Loucy (cell line): ENCODE measurements at regions not wholly inside any gene's neighbourhood (a gene's known extent, or its start where the extent isn't known, plus 50 kb on each side); places are given as distances from the start of the nearest gene placed in this dataset.

ENCODE experiments used
- H2AFZ ChIP-seq: fragments of 200-600 bp; sonication (generic); 2 replicates; pipeline ENCODE4 v1.6.0; 2016; ENCODE audit warnings: antibody characterized with exemption, mild to moderate bottlenecking, low read length, moderate library complexity
- H3F3A ChIP-seq: fragments of 200-600 bp; 2 replicates; pipeline ENCODE4 v1.6.0; 2016; ENCODE audit warnings: antibody characterized with exemption, low read depth, mild to moderate bottlenecking
- H3K27me3 ChIP-seq: fragments of 200-600 bp; sonication (generic); 2 replicates; pipeline ENCODE4 v1.6.1; 2014; ENCODE audit warnings: low read length, mild to moderate bottlenecking; ENCODE audit not compliant: insufficient read depth, poor library complexity, severe bottlenecking
- H3K36me3 ChIP-seq: fragments of 200-600 bp; sonication (generic); 2 replicates; pipeline ENCODE4 v1.6.1; 2016; ENCODE audit warnings: low read length; ENCODE audit not compliant: insufficient read depth
- H3K4me1 ChIP-seq: fragments of 200-600 bp; sonication (generic); 2 replicates; pipeline ENCODE4 v1.5.1; 2014; ENCODE audit warnings: low read length, mild to moderate bottlenecking; ENCODE audit not compliant: insufficient read depth, poor library complexity, severe bottlenecking
- H3K4me2 ChIP-seq: fragments of 200-600 bp; sonication (generic); 2 replicates; pipeline ENCODE4 v1.6.0; 2014; ENCODE audit warnings: antibody characterized with exemption, low read length, low read depth, mild to moderate bottlenecking; ENCODE audit not compliant: poor library complexity, severe bottlenecking
- H3K4me3 ChIP-seq: fragments of 200-600 bp; sonication (generic); 2 replicates; pipeline ENCODE4 v1.5.1; 2014; ENCODE audit warnings: low read length, mild to moderate bottlenecking, mixed read lengths; ENCODE audit not compliant: poor library complexity, severe bottlenecking
- H3K79me2 ChIP-seq: fragments of 200-600 bp; sonication (generic); 2 replicates; pipeline ENCODE4 v1.6.1; 2014; ENCODE audit warnings: low read length; ENCODE audit not compliant: insufficient read depth
- H3K9ac ChIP-seq: fragments of 200-600 bp; sonication (generic); 2 replicates; pipeline ENCODE4 v1.6.0; 2014; ENCODE audit warnings: mild to moderate bottlenecking, low read depth, low read length, moderate library complexity; ENCODE audit not compliant: poor library complexity, severe bottlenecking
- H3K9me2 ChIP-seq: fragments of 200-600 bp; sonication (generic); replicated peaks from 2 replicates; pipeline ENCODE4 v1.6.1; 2016; ENCODE audit warnings: low read depth, low read length, mixed read lengths
- H3K9me3 ChIP-seq: fragments of 200-600 bp; sonication (generic); 2 replicates; pipeline ENCODE4 v1.6.1; 2014; ENCODE audit warnings: mild to moderate bottlenecking, antibody characterized with exemption, low read length, low read depth; ENCODE audit not compliant: insufficient read depth
- H4K20me1 ChIP-seq: fragments of 200-600 bp; sonication (generic); 2 replicates; pipeline ENCODE4 v1.6.0; 2014; ENCODE audit warnings: antibody characterized with exemption, low read length, mild to moderate bottlenecking; ENCODE audit not compliant: insufficient read depth, poor library complexity, severe bottlenecking
- CTCF ChIP-seq: fragments of 200-600 bp; sonication (generic); conservative IDR thresholded peaks from 2 replicates; pipeline ENCODE4 v1.5.1; 2014; ENCODE audit warnings: mild to moderate bottlenecking, antibody characterized with exemption, low read length
- EZH2phosphoT487 ChIP-seq: fragments of 200-600 bp; IDR thresholded peaks from 2 replicates; pipeline ENCODE4 v1.6.1; 2018; ENCODE audit warnings: antibody characterized with exemption, mild to moderate bottlenecking, moderate library complexity, borderline replicate concordance

GRCh38 chr5:165882099-165882498 lies 2376.7 kb downstream of the MAT2B start:
- no peak overlapping the region for H2AFZ ChIP-seq
- H3K36me3 ChIP-seq: no peaks in the 10 kb centered on the region
- no peaks in the 10 kb centered on the region for H3K79me2 ChIP-seq
- peaks cover under 1% of the 10 kb centered on the region for H3K4me1 ChIP-seq
- no peaks in the 10 kb centered on the region for H3K9me2 ChIP-seq
- H3K4me2 ChIP-seq: no peak overlapping the region
- H4K20me1 ChIP-seq: no peaks in the 10 kb centered on the region
- TF ChIP-seq EZH2phosphoT487 (no peak), CTCF (no peak)
- H3K4me3 ChIP-seq: no peak overlapping the region
- H3K27me3 ChIP-seq: no peaks in the 10 kb centered on the region
- no peaks in the 10 kb centered on the region for H3K9me3 ChIP-seq
- H3K9ac ChIP-seq: no peak overlapping the region
- H3F3A ChIP-seq: no peaks in the 10 kb centered on the region

DNA sequence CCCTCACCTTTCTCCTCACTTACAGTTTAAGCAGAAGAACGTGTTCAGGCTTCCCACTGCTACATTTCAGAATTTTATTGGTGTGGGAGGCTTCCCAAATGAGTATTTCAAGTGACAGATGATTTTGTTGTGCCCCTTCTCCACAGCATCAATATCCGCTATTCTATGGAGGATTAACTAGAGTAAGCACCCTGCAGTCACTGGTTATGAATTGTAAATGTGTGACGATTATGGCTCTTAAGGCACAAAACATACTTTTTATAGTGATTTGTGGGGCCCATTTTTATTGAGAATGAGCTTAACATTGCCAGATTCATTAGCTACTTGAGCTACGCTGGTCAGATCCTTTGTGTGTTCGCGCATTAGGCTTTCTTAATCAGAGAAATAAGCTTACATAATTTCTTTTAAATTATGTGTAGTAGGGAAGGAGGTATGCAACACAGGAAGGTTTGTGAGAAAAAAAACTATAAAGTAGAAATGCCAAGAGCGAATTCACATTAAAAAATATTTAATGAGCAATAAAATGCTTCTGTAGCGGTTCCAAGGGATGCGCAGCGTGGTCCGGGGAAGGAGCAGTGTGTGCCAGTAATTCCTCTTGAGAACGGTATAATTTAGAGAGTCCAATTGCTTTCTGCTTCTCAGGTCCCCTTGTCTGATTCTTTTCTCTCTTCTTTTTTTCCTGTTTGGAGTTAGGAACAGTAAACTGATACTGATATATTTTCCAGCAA lies 2380.4 kb downstream of the MAT2B start:
- H3K79me2 ChIP-seq: no peaks in the 10 kb centered on the region
- no peaks in the 10 kb centered on the region for H3K4me1 ChIP-seq
- no peaks in the 10 kb centered on the region for H3F3A ChIP-seq
- H3K9me2 ChIP-seq: no peaks in the 10 kb centered on the region
- no peak overlapping the region for H3K9ac ChIP-seq
- no peaks in the 10 kb centered on the region for H3K36me3 ChIP-seq
- H3K27me3 ChIP-seq: no peaks in the 10 kb centered on the region
- TF ChIP-seq EZH2phosphoT487 (no peak), CTCF (no peak)
- H3K4me3 ChIP-seq: no peak overlapping the region
- no peak overlapping the region for H3K4me2 ChIP-seq
- H4K20me1 ChIP-seq: no peaks in the 10 kb centered on the region
- H2AFZ ChIP-seq: no peak overlapping the region
- H3K9me3 ChIP-seq: no peaks in the 10 kb centered on the region

DNA sequence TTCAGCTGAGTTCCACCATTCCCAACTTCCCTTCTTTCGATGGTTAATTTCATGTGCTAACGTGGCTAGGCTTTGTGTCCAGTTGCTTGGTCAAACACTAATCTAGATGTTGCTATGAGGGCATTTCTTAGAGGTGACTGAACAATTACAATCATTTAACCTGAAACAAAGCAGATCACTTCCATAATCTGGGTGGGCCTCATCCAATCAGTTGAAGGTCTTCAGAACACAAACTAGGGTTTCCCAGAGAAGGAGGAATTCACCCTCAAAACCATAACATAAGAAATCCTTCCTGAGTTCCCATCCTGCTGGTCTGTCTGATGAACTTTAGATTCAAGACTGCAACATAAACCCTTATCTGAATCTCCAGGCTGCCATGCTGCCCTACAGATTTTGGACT lies 2381.7 kb downstream of the MAT2B start:
- Histone ChIP-seq H3K36me3 (no peaks in the 10 kb centered on the region), H3K79me2 (no peaks in the 10 kb centered on the region), H3F3A (no peaks in the 10 kb centered on the region), H2AFZ (no peak overlapping the region), H3K4me2 (no peak overlapping the region), H3K9me3 (no peaks in the 10 kb centered on the region), H3K9me2 (no peaks in the 10 kb centered on the region), H3K9ac (no peak overlapping the region), H3K4me1 (no peaks in the 10 kb centered on the region), H3K4me3 (no peak overlapping the region), H4K20me1 (no peaks in the 10 kb centered on the region), H3K27me3 (no peaks in the 10 kb centered on the region)
- TF ChIP-seq EZH2phosphoT487 (no peak), CTCF (no peak)
